ENCODE measurements at regions not wholly inside any gene's neighbourhood (a gene's known extent, or its start where the extent isn't known, plus 50 kb on each side); places are given as distances from the start of the nearest gene placed in this dataset.

DNA sequence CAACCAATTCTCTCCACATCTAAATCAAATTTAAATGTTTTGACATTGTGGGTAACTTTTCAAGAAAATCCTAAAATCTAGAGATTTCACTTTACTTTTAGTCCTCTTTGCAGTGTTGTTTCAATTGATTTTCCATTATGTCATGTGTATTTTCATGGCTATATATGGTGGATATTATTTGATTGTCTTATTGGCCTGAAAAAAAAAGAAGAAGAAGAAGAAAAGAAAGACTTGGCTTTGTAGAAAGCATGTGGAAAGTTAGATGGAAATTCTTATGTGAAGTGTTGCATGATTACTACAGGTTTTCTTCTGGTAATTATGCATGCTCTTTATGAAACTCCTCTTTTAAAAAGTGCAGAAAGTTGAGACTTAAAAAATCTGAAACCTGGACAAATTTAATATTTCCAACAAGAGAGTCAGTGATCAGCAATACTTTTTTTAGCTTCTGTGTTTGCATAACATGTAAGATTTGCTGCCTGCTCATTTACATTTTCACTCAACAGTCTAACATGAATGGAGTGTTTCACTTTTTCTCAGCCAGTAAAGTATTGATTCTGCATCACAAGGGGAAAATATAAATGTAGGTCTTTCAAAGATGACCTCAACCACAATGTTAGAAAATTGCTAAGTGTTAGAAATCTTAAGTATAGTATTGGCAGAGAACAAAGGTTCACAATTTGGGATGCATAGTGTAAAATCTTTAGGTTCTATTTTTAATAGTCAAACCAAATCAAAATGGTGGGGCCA, 438.7 kb downstream of the BCKDHB start:
- Mint-ChIP-seq H3K4me1 (no peaks in the 10 kb centered on the region), H3K27me3 (peaks cover 0 to 3% of the 10 kb centered on the region in 2 donors), H3K36me3 (no peaks in the 10 kb centered on the region), H3K27ac (no peak overlapping the region), H3K9me3 (peaks cover 0 to 4% (median 0%) of the 10 kb centered on the region in 5 donors), H3K4me3 (no peak overlapping the region)
- ChIA-PET CTCF (no interaction called here), POLR2A (no interaction called here)
- H3K36me3 ChIP-seq (ENCODE audit: insufficient read depth, low read length) = no peaks in the 10 kb centered on the region
- H3K27ac ChIP-seq (ENCODE audit: low read depth, low read length) = no peak overlapping the region
- DNase-seq = no peak
- H3K4me3 ChIP-seq (ENCODE audit: low read length) = no peak overlapping the region
- H3K9me3 ChIP-seq (ENCODE audit: low read length) = no peaks in the 10 kb centered on the region
- no peaks in the 10 kb centered on the region for H3K27me3 ChIP-seq (ENCODE audit: insufficient read depth, low read length, poor library complexity, severe bottlenecking)
- no peaks in the 10 kb centered on the region for H3K4me1 ChIP-seq (ENCODE audit: insufficient read depth, low read length)

GRCh38 chr6:80544555-80544954, 438.1 kb downstream of the BCKDHB start:
- Mint-ChIP-seq H3K27me3 (peaks cover 0 to 5% of the 10 kb centered on the region in 2 donors), H3K9me3 (peaks cover 0 to 4% (median 3%) of the 10 kb centered on the region in 5 donors), H3K36me3 (no peaks in the 10 kb centered on the region), H3K4me1 (no peaks in the 10 kb centered on the region), H3K4me3 (no peak overlapping the region), H3K27ac (no peak overlapping the region)
- Histone ChIP-seq H3K4me1 (ENCODE audit: insufficient read depth, low read length) (no peaks in the 10 kb centered on the region), H3K27ac (ENCODE audit: low read depth, low read length) (no peak overlapping the region), H3K36me3 (ENCODE audit: insufficient read depth, low read length) (no peaks in the 10 kb centered on the region), H3K4me3 (ENCODE audit: low read length) (no peak overlapping the region), H3K27me3 (ENCODE audit: insufficient read depth, low read length, poor library complexity, severe bottlenecking) (no peaks in the 10 kb centered on the region), H3K9me3 (ENCODE audit: low read length) (no peaks in the 10 kb centered on the region)
- DNase-seq = no peak
- ChIA-PET CTCF (no interaction called here), POLR2A (no interaction called here)

GRCh38 chr6:80543598-80544222, 437.2 kb downstream of the BCKDHB start:
- no peak overlapping the region for H3K4me3 Mint-ChIP-seq
- no peaks in the 10 kb centered on the region for H3K27me3 ChIP-seq (ENCODE audit: insufficient read depth, low read length, poor library complexity, severe bottlenecking)
- no peak overlapping the region for H3K27ac Mint-ChIP-seq
- peaks cover 0 to 5% of the 10 kb centered on the region in 2 donors for H3K27me3 Mint-ChIP-seq
- no peaks in the 10 kb centered on the region for H3K36me3 ChIP-seq (ENCODE audit: insufficient read depth, low read length)
- no peak overlapping the region for H3K4me3 ChIP-seq (ENCODE audit: low read length)
- ChIA-PET CTCF (no interaction called here), POLR2A (no interaction called here)
- no peak for DNase-seq
- H3K4me1 Mint-ChIP-seq = no peaks in the 10 kb centered on the region
- H3K36me3 Mint-ChIP-seq = no peaks in the 10 kb centered on the region
- H3K27ac ChIP-seq (ENCODE audit: low read depth, low read length) = no peak overlapping the region
- no peaks in the 10 kb centered on the region for H3K9me3 ChIP-seq (ENCODE audit: low read length)
- H3K4me1 ChIP-seq (ENCODE audit: insufficient read depth, low read length) = no peaks in the 10 kb centered on the region
- H3K9me3 Mint-ChIP-seq = peaks cover 0 to 4% (median 3%) of the 10 kb centered on the region in 5 donors

GRCh38 chr6:80543151-80543550, 436.7 kb downstream of the BCKDHB start:
- Histone ChIP-seq H3K9me3 (ENCODE audit: low read length) (no peaks in the 10 kb centered on the region), H3K27ac (ENCODE audit: low read depth, low read length) (no peak overlapping the region), H3K4me3 (ENCODE audit: low read length) (no peak overlapping the region), H3K4me1 (ENCODE audit: insufficient read depth, low read length) (no peaks in the 10 kb centered on the region), H3K36me3 (ENCODE audit: insufficient read depth, low read length) (no peaks in the 10 kb centered on the region), H3K27me3 (ENCODE audit: insufficient read depth, low read length, poor library complexity, severe bottlenecking) (no peaks in the 10 kb centered on the region)
- H3K9me3 Mint-ChIP-seq = peaks cover 0 to 4% (median 3%) of the 10 kb centered on the region in 5 donors
- no peaks in the 10 kb centered on the region for H3K4me1 Mint-ChIP-seq
- no peak overlapping the region for H3K27ac Mint-ChIP-seq
- ChIA-PET POLR2A (no interaction called here), CTCF (no interaction called here)
- H3K36me3 Mint-ChIP-seq = no peaks in the 10 kb centered on the region
- H3K4me3 Mint-ChIP-seq = no peak overlapping the region
- H3K27me3 Mint-ChIP-seq = peaks cover 0 to 5% of the 10 kb centered on the region in 2 donors
- no peak for DNase-seq

DNA sequence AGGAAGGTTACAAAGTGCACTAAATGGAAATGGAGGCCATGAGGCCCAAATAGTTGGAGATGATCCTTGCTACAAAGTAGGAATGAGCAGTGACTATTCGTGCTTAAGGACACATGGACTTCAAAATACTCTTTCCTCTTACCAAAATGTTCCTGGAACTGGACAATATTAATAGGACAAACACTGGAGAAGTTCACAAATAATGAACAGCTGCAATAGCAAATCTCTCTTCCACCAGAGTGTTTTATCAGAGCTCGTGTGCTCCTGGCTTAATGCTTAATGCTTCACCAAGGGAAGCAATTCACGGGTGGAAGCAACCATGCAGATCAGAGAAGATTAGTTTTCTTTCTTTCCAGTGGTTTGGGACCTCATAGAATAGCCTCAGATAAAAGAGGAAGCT, 435.4 kb downstream of the BCKDHB start:
- no peak overlapping the region for H3K27ac Mint-ChIP-seq
- Histone ChIP-seq H3K9me3 (ENCODE audit: low read length) (no peaks in the 10 kb centered on the region), H3K36me3 (ENCODE audit: insufficient read depth, low read length) (no peaks in the 10 kb centered on the region), H3K27ac (ENCODE audit: low read depth, low read length) (no peak overlapping the region), H3K27me3 (ENCODE audit: insufficient read depth, low read length, poor library complexity, severe bottlenecking) (no peaks in the 10 kb centered on the region), H3K4me1 (ENCODE audit: insufficient read depth, low read length) (no peaks in the 10 kb centered on the region), H3K4me3 (ENCODE audit: low read length) (no peak overlapping the region)
- no peak overlapping the region for H3K4me3 Mint-ChIP-seq
- ChIA-PET CTCF (no interaction called here), POLR2A (no interaction called here)
- H3K36me3 Mint-ChIP-seq = no peaks in the 10 kb centered on the region
- no peak for DNase-seq
- H3K4me1 Mint-ChIP-seq = no peaks in the 10 kb centered on the region
- peaks cover 0 to 4% (median 3%) of the 10 kb centered on the region in 5 donors for H3K9me3 Mint-ChIP-seq
- H3K27me3 Mint-ChIP-seq = peaks cover 0 to 5% of the 10 kb centered on the region in 2 donors

DNA sequence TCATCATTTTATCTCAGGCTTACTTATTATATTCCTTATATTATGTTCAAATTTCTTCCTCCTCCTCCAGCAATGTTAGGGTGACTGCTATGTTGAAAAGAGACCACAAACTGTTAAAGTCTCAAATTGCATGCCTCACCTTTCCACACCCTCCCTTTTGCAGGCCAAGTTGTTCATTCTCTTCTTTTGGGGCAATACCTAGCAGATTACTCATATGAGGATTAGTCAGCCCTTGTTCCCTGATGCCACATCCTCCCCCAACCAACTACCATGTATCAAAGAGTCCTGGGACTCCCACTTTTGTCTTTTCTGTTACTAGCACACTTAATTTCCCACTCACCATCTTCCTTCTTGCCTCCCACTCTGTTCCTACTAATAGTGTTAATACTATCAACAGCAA, 434.7 kb downstream of the BCKDHB start:
- Histone ChIP-seq H3K9me3 (ENCODE audit: low read length) (no peaks in the 10 kb centered on the region), H3K4me3 (ENCODE audit: low read length) (no peak overlapping the region), H3K27me3 (ENCODE audit: insufficient read depth, low read length, poor library complexity, severe bottlenecking) (no peaks in the 10 kb centered on the region), H3K4me1 (ENCODE audit: insufficient read depth, low read length) (no peaks in the 10 kb centered on the region), H3K36me3 (ENCODE audit: insufficient read depth, low read length) (no peaks in the 10 kb centered on the region), H3K27ac (ENCODE audit: low read depth, low read length) (no peak overlapping the region)
- no peak overlapping the region for H3K4me3 Mint-ChIP-seq
- H3K9me3 Mint-ChIP-seq = peaks cover 0 to 4% (median 0%) of the 10 kb centered on the region in 5 donors
- H3K27ac Mint-ChIP-seq = no peak overlapping the region
- POLR2A ChIA-PET = no interaction called here
- no peaks in the 10 kb centered on the region for H3K4me1 Mint-ChIP-seq
- DNase-seq = no peak
- H3K36me3 Mint-ChIP-seq = no peaks in the 10 kb centered on the region
- CTCF ChIA-PET = no interaction called here
- H3K27me3 Mint-ChIP-seq = peaks cover 0 to 5% of the 10 kb centered on the region in 2 donors

GRCh38 chr6:80540700-80541099, 434.2 kb downstream of the BCKDHB start:
- no peaks in the 10 kb centered on the region for H3K27me3 ChIP-seq (ENCODE audit: insufficient read depth, low read length, poor library complexity, severe bottlenecking)
- no peak for DNase-seq
- H3K4me3 Mint-ChIP-seq = no peak overlapping the region
- H3K9me3 ChIP-seq (ENCODE audit: low read length) = no peaks in the 10 kb centered on the region
- peaks cover 0 to 5% of the 10 kb centered on the region in 2 donors for H3K27me3 Mint-ChIP-seq
- no peak overlapping the region for H3K27ac Mint-ChIP-seq
- ChIA-PET CTCF (no interaction called here), POLR2A (no interaction called here)
- no peaks in the 10 kb centered on the region for H3K36me3 ChIP-seq (ENCODE audit: insufficient read depth, low read length)
- H3K4me1 Mint-ChIP-seq = no peaks in the 10 kb centered on the region
- H3K27ac ChIP-seq (ENCODE audit: low read depth, low read length) = no peak overlapping the region
- no peak overlapping the region for H3K4me3 ChIP-seq (ENCODE audit: low read length)
- no peaks in the 10 kb centered on the region for H3K4me1 ChIP-seq (ENCODE audit: insufficient read depth, low read length)
- H3K36me3 Mint-ChIP-seq = no peaks in the 10 kb centered on the region
- peaks cover 0 to 7% (median 0%) of the 10 kb centered on the region in 5 donors for H3K9me3 Mint-ChIP-seq

GRCh38 chr6:80537118-80537972, 430.9 kb downstream of the BCKDHB start:
- Mint-ChIP-seq H3K27ac (no peak overlapping the region), H3K4me3 (no peak overlapping the region), H3K4me1 (no peaks in the 10 kb centered on the region), H3K9me3 (peaks cover 0 to 9% (median 2%) of the 10 kb centered on the region in 5 donors), H3K27me3 (peaks cover 0 to 5% of the 10 kb centered on the region in 2 donors), H3K36me3 (no peaks in the 10 kb centered on the region)
- Histone ChIP-seq H3K4me3 (ENCODE audit: low read length) (no peak overlapping the region), H3K27ac (ENCODE audit: low read depth, low read length) (no peak overlapping the region), H3K36me3 (ENCODE audit: insufficient read depth, low read length) (no peaks in the 10 kb centered on the region), H3K9me3 (ENCODE audit: low read length) (no peaks in the 10 kb centered on the region), H3K27me3 (ENCODE audit: insufficient read depth, low read length, poor library complexity, severe bottlenecking) (no peaks in the 10 kb centered on the region), H3K4me1 (ENCODE audit: insufficient read depth, low read length) (no peaks in the 10 kb centered on the region)
- no peak for DNase-seq
- ChIA-PET POLR2A (no interaction called here), CTCF (no interaction called here)

Measured in CD8-positive, alpha-beta memory T cell (primary cell).